NT2/D1 (cell line): ENCODE measurements at regions not wholly inside any gene's neighbourhood (a gene's known extent, or its start where the extent isn't known, plus 50 kb on each side); places are given as distances from the start of the nearest gene placed in this dataset.

Experiments
- YY1 ChIP-seq: IDR thresholded peaks from 2 replicates; pipeline ENCODE4 v1.6.1; 2011; ENCODE audit not compliant: insufficient read length, insufficient read depth
- ZNF274 ChIP-seq: IDR thresholded peaks from 2 replicates; pipeline ENCODE4 v1.6.1; 2011; ENCODE audit warnings: mild to moderate bottlenecking, low read depth, low read length

DNA sequence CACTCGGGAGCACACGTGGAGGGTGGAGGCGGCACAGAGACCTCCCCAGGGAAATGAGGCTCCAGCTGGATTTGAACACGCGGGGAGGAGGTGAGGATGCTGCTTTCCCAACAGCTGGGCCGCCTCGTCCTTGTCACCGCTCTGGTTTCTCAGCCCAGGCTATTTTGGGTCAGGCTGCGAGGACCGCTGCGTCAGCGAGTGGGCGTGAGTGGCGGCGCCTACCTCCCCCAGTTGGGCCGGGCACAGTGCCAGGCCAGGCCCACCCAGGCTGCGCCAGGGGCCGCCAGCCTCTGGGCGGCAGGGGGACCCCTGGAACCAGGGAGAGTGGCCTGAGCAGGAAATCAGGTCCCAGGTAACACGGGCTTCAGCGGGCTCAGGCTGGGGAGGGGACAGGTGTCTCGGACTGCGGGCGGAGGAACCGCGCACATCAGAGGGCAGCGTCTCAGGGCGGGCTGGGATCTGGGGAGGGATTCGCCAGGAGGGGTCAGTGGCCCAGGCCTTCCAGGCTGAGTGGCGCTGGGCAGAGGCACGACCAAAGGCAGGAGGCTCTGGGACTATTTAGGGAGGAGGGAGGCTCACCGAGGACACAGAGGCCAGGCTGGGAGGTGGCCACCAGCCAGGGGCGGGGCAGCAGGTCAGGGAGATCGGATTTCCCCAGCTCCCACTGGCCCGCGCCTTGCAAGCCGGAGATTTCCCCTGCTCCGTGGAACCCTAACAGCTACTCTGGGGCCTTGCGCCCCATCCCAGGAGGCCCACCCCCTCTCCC is 125.2 kb upstream of the RET start:
- TF ChIP-seq YY1 (no peak), ZNF274 (no peak)
